NCI-H187 treated with DMSO at 0.1 percent for 48 hours (cell line): ENCODE measurements at regions not wholly inside any gene's neighbourhood (a gene's known extent, or its start where the extent isn't known, plus 50 kb on each side); places are given as distances from the start of the nearest gene placed in this dataset.

Experiments used
- DNase-seq: peaks from one replicate; lab custom pipeline; 2025; lab: John Stamatoyannopoulos, UW

GRCh38 chr3:22593638-22594037, 609.5 kb upstream of the UBE2E2 start:
- DNase-seq, result no peak

- DNase-seq, result no peak
Observed at GRCh38 chr3:22594990-22595389, 608.1 kb upstream of the UBE2E2 start.

GRCh38 chr3:22606461-22606860, 596.7 kb upstream of the UBE2E2 start:
- DNase-seq, result no peak

- no peak for DNase-seq
Observed at GRCh38 chr3:22606938-22607337, 596.2 kb upstream of the UBE2E2 start.

- DNase-seq, result no peak
Observed at GRCh38 chr3:22608093-22608492, 595.0 kb upstream of the UBE2E2 start.

GRCh38 chr3:22608721-22609120, 594.4 kb upstream of the UBE2E2 start:
- no peak for DNase-seq

GRCh38 chr3:22609139-22609538, 594.0 kb upstream of the UBE2E2 start:
- DNase-seq, result no peak

GRCh38 chr3:22612927-22613326, 590.2 kb upstream of the UBE2E2 start:
- no peak for DNase-seq

- DNase-seq, result no peak
Observed at GRCh38 chr3:22615790-22616189, 587.3 kb upstream of the UBE2E2 start.

GRCh38 chr3:22617372-22617771, 585.8 kb upstream of the UBE2E2 start:
- no peak for DNase-seq

GRCh38 chr3:22620498-22620897, 582.6 kb upstream of the UBE2E2 start:
- no peak for DNase-seq

- no peak for DNase-seq
Observed at GRCh38 chr3:22621205-22621809, 581.8 kb upstream of the UBE2E2 start.

GRCh38 chr3:22627993-22628499, 575.1 kb upstream of the UBE2E2 start:
- DNase-seq, result no peak

- DNase-seq, result no peak
Observed at GRCh38 chr3:22632536-22632935, 570.6 kb upstream of the UBE2E2 start.

- no peak for DNase-seq
Observed at GRCh38 chr3:22634433-22634832, 568.7 kb upstream of the UBE2E2 start.

- no peak for DNase-seq
Observed at GRCh38 chr3:22659651-22660475, 543.3 kb upstream of the UBE2E2 start.

- DNase-seq, result no peak
Observed at GRCh38 chr3:22660606-22661005, 542.5 kb upstream of the UBE2E2 start.

GRCh38 chr3:22661121-22661700, 541.9 kb upstream of the UBE2E2 start:
- DNase-seq, result no peak

- no peak for DNase-seq
Observed at GRCh38 chr3:22665528-22665927, 537.6 kb upstream of the UBE2E2 start.

- DNase-seq, result no peak
Observed at GRCh38 chr3:22666736-22667135, 536.4 kb upstream of the UBE2E2 start.

GRCh38 chr3:22671848-22672247, 531.3 kb upstream of the UBE2E2 start:
- no peak for DNase-seq

GRCh38 chr3:22684739-22685138, 518.4 kb upstream of the UBE2E2 start:
- no peak for DNase-seq

GRCh38 chr3:22685597-22685996, 517.5 kb upstream of the UBE2E2 start:
- DNase-seq, result no peak
